Urinary bladder (tissue), 3 donors: ENCODE measurements at regions not wholly inside any gene's neighbourhood (a gene's known extent, or its start where the extent isn't known, plus 50 kb on each side); places are given as distances from the start of the nearest gene placed in this dataset.

ENCODE experiments used
- DNase-seq: peaks from one replicate; pipeline ENCODE4 v3.0.0-alpha.2; 2015; ENCODE audit errors: extremely low spot score
- H3K27ac ChIP-seq: one replicate; pipeline ENCODE4 v1.5.1; 2013; ENCODE audit warnings: low read depth, mild to moderate bottlenecking, moderate library complexity
- H3K36me3 ChIP-seq: one replicate; pipeline ENCODE4 v1.6.1; 2013; ENCODE audit warnings: mild to moderate bottlenecking, moderate library complexity; ENCODE audit not compliant: insufficient read depth
- H3K4me1 ChIP-seq: one replicate; pipeline ENCODE4 v1.6.1; 2013; ENCODE audit warnings: mild to moderate bottlenecking, moderate library complexity; ENCODE audit not compliant: insufficient read depth
- H3K4me3 ChIP-seq: one replicate; pipeline ENCODE4 v1.5.1; 2013; ENCODE audit warnings: low read depth, low read length
- WGBS: extraction: QIAGEN DNeasy Blood & Tissue Kit; methylation state at CpG from one replicate; pipeline ENCODE4 v1.1.7; 2013; 5-methylcytosine and 5-hydroxymethylcytosine counted together
- donor health status: healthy with polysubstance abuse.
- donor health status: healthy.

GRCh38 chr4:3835527-3836405, 69.6 kb downstream of the ADRA2C start:
- Histone ChIP-seq H3K27ac (no peak overlapping the region), H3K4me1 (no peaks in the 10 kb centered on the region), H3K36me3 (no peaks in the 10 kb centered on the region), H3K4me3 (no peak overlapping the region)
- DNase-seq, result no peak
- 39% methylated on average over 22 of the region's 22 CpGs for WGBS

GRCh38 chr4:3836406-3836755, 70.2 kb downstream of the ADRA2C start:
- 36% methylated on average over 10 of the region's 10 CpGs for WGBS
- Histone ChIP-seq H3K4me1 (no peaks in the 10 kb centered on the region), H3K36me3 (no peaks in the 10 kb centered on the region), H3K4me3 (no peak overlapping the region), H3K27ac (no peak overlapping the region)
- DNase-seq, result no peak

- no peaks in the 10 kb centered on the region for H3K36me3 ChIP-seq
- WGBS, result 53% methylated on average over 14 of the region's 14 CpGs
- DNase-seq, result no peak
- H3K27ac ChIP-seq, result no peak overlapping the region
- no peak overlapping the region for H3K4me3 ChIP-seq
- H3K4me1 ChIP-seq, result no peaks in the 10 kb centered on the region
Measured at GRCh38 chr4:3836756-3837601, 70.8 kb downstream of the ADRA2C start.

- WGBS, result 80% methylated on average over 6 of the region's 6 CpGs
- Histone ChIP-seq H3K4me3 (no peak overlapping the region), H3K4me1 (no peaks in the 10 kb centered on the region), H3K36me3 (no peaks in the 10 kb centered on the region), H3K27ac (no peak overlapping the region)
- no peak for DNase-seq
Measured at GRCh38 chr4:3838437-3839380, 72.5 kb downstream of the ADRA2C start.

- Histone ChIP-seq H3K4me3 (no peak overlapping the region), H3K36me3 (no peaks in the 10 kb centered on the region), H3K27ac (no peak overlapping the region), H3K4me1 (no peaks in the 10 kb centered on the region)
- 22% methylated on average over 8 of the region's 8 CpGs for WGBS
- DNase-seq, result no peak
Measured at GRCh38 chr4:3845094-3845743, 79.0 kb downstream of the ADRA2C start.

GRCh38 chr4:3845744-3846429, 79.7 kb downstream of the ADRA2C start:
- WGBS, result 89% methylated on average over 9 of the region's 9 CpGs
- DNase-seq, result no peak
- Histone ChIP-seq H3K4me1 (no peaks in the 10 kb centered on the region), H3K4me3 (no peak overlapping the region), H3K27ac (no peak overlapping the region), H3K36me3 (no peaks in the 10 kb centered on the region)

GRCh38 chr4:3847211-3847940, 81.2 kb downstream of the ADRA2C start:
- Histone ChIP-seq H3K27ac (no peak overlapping the region), H3K4me1 (no peaks in the 10 kb centered on the region), H3K36me3 (no peaks in the 10 kb centered on the region), H3K4me3 (no peak overlapping the region)
- no peak for DNase-seq
- WGBS, result 79% methylated on average over 11 of the region's 11 CpGs

GRCh38 chr4:3848323-3848722, 82.1 kb downstream of the ADRA2C start:
- H3K4me1 ChIP-seq, result no peaks in the 10 kb centered on the region
- no peak overlapping the region for H3K4me3 ChIP-seq
- no peaks in the 10 kb centered on the region for H3K36me3 ChIP-seq
- 94% methylated on average over 5 of the region's 5 CpGs for WGBS
- DNase-seq, result no peak
- no peak overlapping the region for H3K27ac ChIP-seq

- Histone ChIP-seq H3K4me3 (no peak overlapping the region), H3K27ac (no peak overlapping the region), H3K4me1 (no peaks in the 10 kb centered on the region), H3K36me3 (no peaks in the 10 kb centered on the region)
- DNase-seq, result no peak
Measured at GRCh38 chr4:3849140-3849539, 83.0 kb downstream of the ADRA2C start.

GRCh38 chr4:3850128-3850527, 83.9 kb downstream of the ADRA2C start:
- H3K27ac ChIP-seq, result no peak overlapping the region
- no peaks in the 10 kb centered on the region for H3K36me3 ChIP-seq
- WGBS, result 89% methylated on average over 1 of the region's 1 CpG
- H3K4me1 ChIP-seq, result no peaks in the 10 kb centered on the region
- DNase-seq, result no peak
- H3K4me3 ChIP-seq, result no peak overlapping the region

GRCh38 chr4:3851211-3851610, 85.0 kb downstream of the ADRA2C start:
- Histone ChIP-seq H3K27ac (no peak overlapping the region), H3K4me3 (no peak overlapping the region), H3K4me1 (no peaks in the 10 kb centered on the region), H3K36me3 (no peaks in the 10 kb centered on the region)
- DNase-seq, result no peak
- 32% methylated on average over 6 of the region's 6 CpGs for WGBS

GRCh38 chr4:3851881-3852280, 85.7 kb downstream of the ADRA2C start:
- Histone ChIP-seq H3K36me3 (no peaks in the 10 kb centered on the region), H3K27ac (no peak overlapping the region), H3K4me1 (no peaks in the 10 kb centered on the region), H3K4me3 (no peak overlapping the region)
- DNase-seq, result no peak
- WGBS, result 36% methylated on average over 10 of the region's 10 CpGs
